Esophagus muscularis mucosa (tissue), 3 donors: ENCODE measurements at regions not wholly inside any gene's neighbourhood (a gene's known extent, or its start where the extent isn't known, plus 50 kb on each side); places are given as distances from the start of the nearest gene placed in this dataset.

ENCODE experiments used
- CTCF ChIP-seq, 3 experiments: fragments of 200-600 bp in 2 of 3; fragments of 450-650 bp in 1 of 3; sonication (generic) in 2 of 3; IDR thresholded peaks; one replicate each; pipeline ENCODE4 v1.5.1; 2017 to 2019; ENCODE audit warnings: antibody characterized with exemption in 3 of 3, mild to moderate bottlenecking in 2 of 3, moderate library complexity in 1 of 3
- EP300 ChIP-seq: sonication (generic); formaldehyde crosslinking; IDR thresholded peaks from one replicate; pipeline ENCODE4 v1.6.1; 2017; ENCODE audit warnings: antibody characterized with exemption

GRCh38 chr5:57817924-57818323 is 335.3 kb upstream of the ACTBL2 start:
- TF ChIP-seq CTCF (IDR thresholded peaks at IDR 0.05) (no peak), EP300 (no peak)
